HFF-Myc (cell line): ENCODE measurements at regions not wholly inside any gene's neighbourhood (a gene's known extent, or its start where the extent isn't known, plus 50 kb on each side); places are given as distances from the start of the nearest gene placed in this dataset.

ENCODE experiments used
- DNase-seq: peaks from one replicate; pipeline ENCODE4 v3.0.0-alpha.2; 2011; ENCODE audit warnings: low read depth; ENCODE audit errors: extremely low read depth
- H3K4me3 ChIP-seq: replicated peaks from 2 replicates; pipeline ENCODE4 v1.5.1; 2011; ENCODE audit warnings: low read depth, mild to moderate bottlenecking, control low read depth, low read length
- TF ChIP-seq, protein P1 (sequence below): IDR thresholded peaks from 2 replicates; pipeline ENCODE4 v1.5.1; 2012; ENCODE audit warnings: mild to moderate bottlenecking, low read depth, low read length, control low read depth; ENCODE audit errors: missing control alignments

- no peak for DNase-seq
- TF ChIP-seq, protein P1, sequence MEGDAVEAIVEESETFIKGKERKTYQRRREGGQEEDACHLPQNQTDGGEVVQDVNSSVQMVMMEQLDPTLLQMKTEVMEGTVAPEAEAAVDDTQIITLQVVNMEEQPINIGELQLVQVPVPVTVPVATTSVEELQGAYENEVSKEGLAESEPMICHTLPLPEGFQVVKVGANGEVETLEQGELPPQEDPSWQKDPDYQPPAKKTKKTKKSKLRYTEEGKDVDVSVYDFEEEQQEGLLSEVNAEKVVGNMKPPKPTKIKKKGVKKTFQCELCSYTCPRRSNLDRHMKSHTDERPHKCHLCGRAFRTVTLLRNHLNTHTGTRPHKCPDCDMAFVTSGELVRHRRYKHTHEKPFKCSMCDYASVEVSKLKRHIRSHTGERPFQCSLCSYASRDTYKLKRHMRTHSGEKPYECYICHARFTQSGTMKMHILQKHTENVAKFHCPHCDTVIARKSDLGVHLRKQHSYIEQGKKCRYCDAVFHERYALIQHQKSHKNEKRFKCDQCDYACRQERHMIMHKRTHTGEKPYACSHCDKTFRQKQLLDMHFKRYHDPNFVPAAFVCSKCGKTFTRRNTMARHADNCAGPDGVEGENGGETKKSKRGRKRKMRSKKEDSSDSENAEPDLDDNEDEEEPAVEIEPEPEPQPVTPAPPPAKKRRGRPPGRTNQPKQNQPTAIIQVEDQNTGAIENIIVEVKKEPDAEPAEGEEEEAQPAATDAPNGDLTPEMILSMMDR = no peak
- no peak overlapping the region for H3K4me3 ChIP-seq
Observed at GRCh38 chr20:60209048-60209447, 250.8 kb downstream of the CDH26 start.

DNA sequence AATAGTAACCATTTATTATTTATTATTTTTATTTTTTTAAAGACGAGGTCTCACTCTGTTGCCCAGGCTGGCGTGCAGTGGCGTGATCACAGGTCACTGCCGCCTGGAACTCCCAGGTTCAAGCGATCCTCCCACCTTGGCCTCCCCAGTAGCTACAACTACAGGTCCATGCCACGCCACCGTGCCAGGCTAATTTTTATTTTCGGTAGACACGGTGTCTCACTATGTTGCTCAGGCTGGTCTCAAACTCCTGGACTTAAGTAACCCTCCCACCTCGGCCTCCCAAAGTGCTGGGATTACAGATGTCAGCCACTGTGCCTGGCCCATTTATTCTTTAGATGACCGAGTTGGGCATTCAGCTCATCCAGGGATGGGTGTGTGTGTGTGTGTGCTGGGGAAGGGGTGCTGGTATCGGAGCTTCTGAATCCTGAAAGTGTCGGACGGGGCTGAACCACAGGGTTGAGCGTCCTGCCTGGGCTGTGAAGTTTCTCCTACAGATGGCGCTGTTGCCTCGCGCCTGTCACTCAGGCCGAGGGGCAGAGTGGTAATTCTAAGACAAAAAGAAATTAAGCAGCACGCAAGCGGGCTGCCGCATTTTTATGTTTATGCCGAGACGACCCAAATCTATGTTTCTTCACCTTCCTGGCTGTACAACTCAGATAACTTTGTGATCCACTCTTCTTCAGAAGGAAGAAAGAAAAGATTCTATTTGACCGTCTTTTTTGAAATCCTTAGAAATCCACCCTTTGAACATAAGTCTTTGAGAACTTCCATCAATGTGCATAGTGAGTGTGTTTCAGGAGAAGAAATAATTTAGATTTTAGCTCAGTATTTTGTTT lies 252.8 kb downstream of the CDH26 start:
- DNase-seq = no peak
- TF ChIP-seq, protein P1 = peak; percentile 92
- H3K4me3 ChIP-seq = no peak overlapping the region

GRCh38 chr20:60211618-60212463 lies 253.6 kb downstream of the CDH26 start:
- DNase-seq = no peak
- H3K4me3 ChIP-seq = no peak overlapping the region
- TF ChIP-seq, protein P1 = no peak

DNA sequence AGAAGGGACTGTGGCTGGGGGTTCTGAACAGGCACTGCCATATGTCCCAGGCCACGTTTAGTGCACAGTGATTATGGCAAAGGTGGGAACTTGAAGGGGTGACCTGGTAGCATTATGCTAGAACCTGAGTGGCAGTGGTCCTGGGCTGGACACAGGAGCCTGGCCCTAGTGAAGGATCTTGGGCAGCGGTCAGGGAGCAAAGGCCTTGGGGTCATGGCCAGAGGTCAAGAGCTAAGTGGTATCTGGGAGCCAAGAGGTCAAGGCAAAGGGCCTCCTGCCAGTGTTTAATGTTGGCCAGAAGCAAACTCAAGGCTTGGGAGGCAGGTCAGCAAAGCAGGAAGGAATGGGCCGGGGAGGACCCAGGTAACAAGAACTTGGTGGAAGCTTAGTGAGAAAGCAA lies 254.5 kb downstream of the CDH26 start:
- H3K4me3 ChIP-seq = no peak overlapping the region
- TF ChIP-seq, protein P1 = no peak
- no peak for DNase-seq

DNA sequence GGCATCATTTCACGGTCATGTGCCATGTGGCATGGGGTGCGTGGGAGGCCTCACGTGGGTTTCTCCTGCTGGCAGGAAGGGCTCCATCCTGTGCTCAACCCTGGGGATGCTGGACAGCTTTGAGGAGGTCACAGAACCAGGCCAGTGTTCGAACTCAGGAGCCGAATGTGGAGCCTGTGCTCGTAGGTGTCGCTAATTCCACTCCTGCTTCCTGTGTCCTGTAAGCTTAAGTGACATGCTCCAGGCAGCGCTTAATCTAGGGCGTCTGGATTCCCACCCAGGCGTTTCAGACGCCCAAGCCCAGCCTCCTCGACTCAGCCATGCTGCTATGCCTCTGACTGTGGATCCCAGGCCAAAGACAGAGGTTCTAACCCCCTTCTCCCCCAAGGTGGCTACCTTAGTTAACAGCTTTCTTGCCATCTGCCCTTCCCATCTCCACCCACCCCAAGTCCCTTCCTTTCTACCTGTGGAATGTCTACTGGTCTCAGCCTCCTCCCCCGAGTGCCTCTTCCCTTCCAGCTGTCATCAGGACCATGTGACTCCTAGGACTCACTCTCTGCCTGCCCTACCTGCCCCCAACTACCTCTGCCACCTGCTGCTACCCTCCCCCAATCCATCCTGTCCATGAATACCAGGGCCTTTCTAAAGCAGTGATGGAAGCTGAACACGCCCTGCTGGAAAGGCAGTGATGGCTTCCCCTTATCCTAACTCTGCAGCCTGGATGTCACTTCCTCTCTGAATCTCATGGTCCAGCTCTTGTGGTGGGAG lies 255.1 kb downstream of the CDH26 start:
- TF ChIP-seq, protein P1 = no peak
- no peak overlapping the region for H3K4me3 ChIP-seq
- no peak for DNase-seq
